GM23248 (cell line): ENCODE measurements at regions not wholly inside any gene's neighbourhood (a gene's known extent, or its start where the extent isn't known, plus 50 kb on each side); places are given as distances from the start of the nearest gene placed in this dataset.

Experiments
- DNase-seq: peaks from one replicate; pipeline ENCODE4 v3.0.0-alpha.2; 2015
- H2AFZ ChIP-seq: fragments of 200-600 bp; sonication (generic); 2 replicates; pipeline ENCODE4 v1.6.1; 2016; ENCODE audit warnings: antibody characterized with exemption
- H3F3A ChIP-seq: fragments of 200-600 bp; sonication (generic); 2 replicates; pipeline ENCODE4 v1.6.1; 2016; ENCODE audit warnings: mild to moderate bottlenecking, antibody characterized with exemption, mixed run types; ENCODE audit not compliant: insufficient read depth
- H3K27ac ChIP-seq: fragments of 200-600 bp; sonication (generic); 2 replicates; pipeline ENCODE4 v1.5.1; 2016; ENCODE audit warnings: mild to moderate bottlenecking
- H3K27me3 ChIP-seq: fragments of 200-600 bp; sonication (generic); replicated peaks from 2 replicates; pipeline ENCODE4 v1.6.1; 2016; ENCODE audit warnings: mild to moderate bottlenecking; ENCODE audit not compliant: insufficient read depth
- H3K36me3 ChIP-seq: fragments of 200-600 bp; sonication (generic); 2 replicates; pipeline ENCODE4 v1.6.1; 2016; ENCODE audit warnings: low read depth, mild to moderate bottlenecking
- H3K4me1 ChIP-seq: fragments of 200-600 bp; sonication (generic); 2 replicates; pipeline ENCODE4 v1.6.1; 2016; ENCODE audit warnings: mild to moderate bottlenecking; ENCODE audit not compliant: insufficient read depth
- H3K4me2 ChIP-seq: fragments of 200-600 bp; sonication (generic); one replicate; pipeline ENCODE4 v1.6.1; 2016; ENCODE audit warnings: mild to moderate bottlenecking; ENCODE audit not compliant: unreplicated experiment
- H3K4me3 ChIP-seq: fragments of 200-600 bp; sonication (generic); 2 replicates; pipeline ENCODE4 v1.5.1; 2016; ENCODE audit warnings: mild to moderate bottlenecking
- H3K79me2 ChIP-seq: fragments of 200-600 bp; sonication (generic); 2 replicates; pipeline ENCODE4 v1.6.1; 2016; ENCODE audit warnings: mild to moderate bottlenecking; ENCODE audit not compliant: insufficient read depth
- H3K9ac ChIP-seq: fragments of 200-600 bp; sonication (generic); 2 replicates; pipeline ENCODE4 v1.6.1; 2016; ENCODE audit warnings: mild to moderate bottlenecking
- H3K9me2 ChIP-seq: fragments of 200-600 bp; sonication (generic); 2 replicates; pipeline ENCODE4 v1.6.1; 2016; ENCODE audit warnings: mixed run types, mild to moderate bottlenecking, moderate library complexity; ENCODE audit not compliant: insufficient read depth
- H3K9me3 ChIP-seq: fragments of 200-600 bp; sonication (generic); one replicate; pipeline ENCODE4 v1.6.1; 2017; ENCODE audit warnings: low read depth
- H4K20me1 ChIP-seq: fragments of 200-600 bp; sonication (generic); 2 replicates; pipeline ENCODE4 v1.6.0; 2016; ENCODE audit not compliant: insufficient read depth
- EZH2 ChIP-seq: fragments of 200-600 bp; sonication (generic); IDR thresholded peaks from 2 replicates; pipeline ENCODE4 v1.6.1; 2018; ENCODE audit warnings: antibody characterized with exemption, mild to moderate bottlenecking; ENCODE audit not compliant: insufficient read depth, poor library complexity, severe bottlenecking
- EZH2phosphoT487 ChIP-seq: fragments of 200-600 bp; sonication (generic); IDR thresholded peaks from 2 replicates; pipeline ENCODE4 v1.6.1; 2018; ENCODE audit warnings: antibody characterized with exemption, moderate library complexity, mild to moderate bottlenecking, low read depth; ENCODE audit not compliant: insufficient read depth
- WGBS, 2 experiments: methylation state at CpG; one replicate each; pipeline ENCODE4 v1.1.6; 2015 to 2017; ENCODE audit warnings: low lambda C conversion rate in 2 of 2, low coverage in 1 of 2; ENCODE audit errors: missing lambda C conversion rate in 2 of 2; 5-methylcytosine and 5-hydroxymethylcytosine counted together
- in situ Hi-C: fragments of 300-500 bp; cut with MboI; formaldehyde crosslinking; loops from 2 replicates; pipeline ENCODE4 v1.15.0; 2020

- Histone ChIP-seq H3K79me2 (no peaks in the 10 kb centered on the region), H3F3A (no peaks in the 10 kb centered on the region), H3K4me3 (no peak overlapping the region), H3K9me3 (no peaks in the 10 kb centered on the region), H3K9ac (no peak overlapping the region), H3K9me2 (no peaks in the 10 kb centered on the region), H3K4me1 (no peaks in the 10 kb centered on the region), H3K36me3 (no peaks in the 10 kb centered on the region), H3K4me2 (no peak overlapping the region), H3K27me3 (no peaks in the 10 kb centered on the region), H2AFZ (no peak overlapping the region), H3K27ac (no peak overlapping the region), H4K20me1 (no peaks in the 10 kb centered on the region)
- in situ Hi-C loops, result no loop called here
- DNase-seq, result no peak
- WGBS, 2 experiments, result 28 to 31% methylated on average over 5 of the region's 5 CpGs
- TF ChIP-seq EZH2, result no peak
- TF ChIP-seq EZH2phosphoT487, result no peak
These were observed 116.5 kb downstream of the KCNK1 start for GRCh38 chr1:233730380-233730779.

GRCh38 chr1:233730809-233731208, 116.9 kb downstream of the KCNK1 start:
- H3K4me3 ChIP-seq, result no peak overlapping the region
- H3K27me3 ChIP-seq, result no peaks in the 10 kb centered on the region
- DNase-seq, result no peak
- H4K20me1 ChIP-seq, result no peaks in the 10 kb centered on the region
- H2AFZ ChIP-seq, result no peak overlapping the region
- H3K9me3 ChIP-seq, result no peaks in the 10 kb centered on the region
- H3F3A ChIP-seq, result no peaks in the 10 kb centered on the region
- no peak for TF ChIP-seq EZH2phosphoT487
- TF ChIP-seq EZH2, result no peak
- H3K27ac ChIP-seq, result no peak overlapping the region
- no peaks in the 10 kb centered on the region for H3K36me3 ChIP-seq
- H3K4me2 ChIP-seq, result no peak overlapping the region
- H3K4me1 ChIP-seq, result no peaks in the 10 kb centered on the region
- 40 to 42% methylated on average over 5 of the region's 5 CpGs for WGBS, 2 experiments
- no peaks in the 10 kb centered on the region for H3K9me2 ChIP-seq
- H3K9ac ChIP-seq, result no peak overlapping the region
- H3K79me2 ChIP-seq, result no peaks in the 10 kb centered on the region
- in situ Hi-C loops, result no loop called here

DNA sequence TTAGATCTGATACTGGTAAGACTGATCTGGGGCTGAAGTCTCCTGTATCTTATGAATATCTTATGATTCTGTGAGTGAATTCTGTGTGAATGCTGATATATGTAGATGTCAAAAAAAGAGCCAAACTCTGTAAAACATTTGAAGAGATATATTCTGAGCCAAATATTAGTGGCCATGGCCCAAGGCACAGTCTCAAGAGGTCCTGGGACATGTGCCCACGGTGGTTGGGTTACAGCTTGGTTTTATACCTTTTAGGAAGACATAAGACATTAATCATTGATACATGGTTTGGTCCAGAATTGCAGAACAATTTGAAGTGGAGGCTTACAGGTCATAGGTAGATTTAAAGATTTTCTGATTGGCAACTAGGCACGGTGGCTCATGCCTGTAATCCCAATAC, 118.3 kb downstream of the KCNK1 start:
- in situ Hi-C loops, result no loop called here
- H3K36me3 ChIP-seq, result no peaks in the 10 kb centered on the region
- H3F3A ChIP-seq, result no peaks in the 10 kb centered on the region
- no peak overlapping the region for H3K4me2 ChIP-seq
- no peak overlapping the region for H2AFZ ChIP-seq
- H3K79me2 ChIP-seq, result no peaks in the 10 kb centered on the region
- WGBS, 2 experiments, result 13 to 21% methylated on average over 2 of the region's 2 CpGs
- no peaks in the 10 kb centered on the region for H3K9me3 ChIP-seq
- no peak overlapping the region for H3K4me3 ChIP-seq
- no peak for DNase-seq
- H3K9me2 ChIP-seq, result no peaks in the 10 kb centered on the region
- H4K20me1 ChIP-seq, result no peaks in the 10 kb centered on the region
- H3K9ac ChIP-seq, result no peak overlapping the region
- TF ChIP-seq EZH2phosphoT487, result no peak
- TF ChIP-seq EZH2, result no peak
- H3K27me3 ChIP-seq, result no peaks in the 10 kb centered on the region; the same call in 1 of the 2 replicates
- H3K4me1 ChIP-seq, result no peaks in the 10 kb centered on the region
- no peak overlapping the region for H3K27ac ChIP-seq

DNA sequence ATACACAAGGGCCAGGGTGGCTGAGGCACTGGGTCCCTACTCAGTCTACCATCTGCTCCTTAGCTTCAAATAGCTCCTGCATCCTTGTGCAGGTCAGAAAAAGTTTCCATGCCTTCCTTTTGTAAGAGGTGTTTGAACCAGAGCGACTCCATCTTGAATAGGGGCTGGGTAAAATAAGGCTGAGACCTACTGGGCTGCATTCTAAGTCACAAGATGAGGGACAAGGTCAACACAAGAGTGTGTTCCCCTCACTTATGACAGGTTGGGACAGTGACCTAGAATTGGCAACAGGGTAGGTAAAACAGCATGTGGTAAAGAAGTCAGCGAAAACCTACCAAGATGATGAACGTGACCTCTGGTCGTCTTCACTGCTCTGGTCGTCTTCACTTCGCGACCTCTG, 120.5 kb downstream of the KCNK1 start:
- Histone ChIP-seq H3K79me2 (no peaks in the 10 kb centered on the region), H3K36me3 (no peaks in the 10 kb centered on the region), H3K9me3 (no peaks in the 10 kb centered on the region), H4K20me1 (no peaks in the 10 kb centered on the region), H2AFZ (no peak overlapping the region), H3K9me2 (no peaks in the 10 kb centered on the region), H3K9ac (no peak overlapping the region), H3K4me2 (no peak overlapping the region), H3K4me3 (no peak overlapping the region), H3K27ac (no peak overlapping the region), H3K27me3 (no peaks in the 10 kb centered on the region; the same call in 1 of the 2 replicates), H3K4me1 (no peaks in the 10 kb centered on the region), H3F3A (no peaks in the 10 kb centered on the region)
- TF ChIP-seq EZH2phosphoT487, result no peak
- no peak for TF ChIP-seq EZH2
- WGBS, 2 experiments, result 38 to 43% methylated on average over 7 of the region's 7 CpGs
- in situ Hi-C loops, result no loop called here
- DNase-seq, result no peak

DNA sequence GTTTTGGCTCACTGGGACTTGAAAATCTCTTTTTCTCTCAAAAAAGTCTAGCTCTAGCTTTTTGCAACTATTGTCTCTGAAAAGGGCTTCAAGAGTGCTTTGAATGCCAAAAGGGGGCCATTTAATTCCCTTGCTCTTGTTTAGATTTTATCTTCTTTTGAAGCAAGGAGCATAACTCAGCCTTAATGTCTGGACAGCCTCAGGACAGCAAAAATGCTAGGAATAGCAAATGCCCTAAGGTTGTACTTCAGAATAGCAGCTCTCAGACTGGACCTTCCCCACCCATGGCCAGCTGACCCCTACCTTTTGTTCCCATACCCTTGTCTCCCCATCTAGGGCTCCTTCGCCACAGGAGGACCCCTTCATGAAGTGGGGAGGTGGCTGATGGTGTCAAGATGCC, 121.4 kb downstream of the KCNK1 start:
- Histone ChIP-seq H3K9me3 (no peaks in the 10 kb centered on the region), H3K79me2 (no peaks in the 10 kb centered on the region), H3K4me3 (no peak overlapping the region), H3K4me1 (no peaks in the 10 kb centered on the region), H3F3A (no peaks in the 10 kb centered on the region), H3K27me3 (no peaks in the 10 kb centered on the region; the same call in 1 of the 2 replicates), H3K9me2 (no peaks in the 10 kb centered on the region), H3K9ac (no peak overlapping the region), H3K4me2 (no peak overlapping the region), H3K36me3 (no peaks in the 10 kb centered on the region), H4K20me1 (no peaks in the 10 kb centered on the region), H2AFZ (no peak overlapping the region), H3K27ac (no peak overlapping the region)
- no peak for DNase-seq
- TF ChIP-seq EZH2phosphoT487 (no peak), EZH2 (no peak)
- WGBS, 2 experiments, result 0 to 20% methylated on average over 1 of the region's 1 CpG
- in situ Hi-C loops, result no loop called here
